Nephron progenitor cell (in vitro differentiated cells): ENCODE measurements at regions not wholly inside any gene's neighbourhood (a gene's known extent, or its start where the extent isn't known, plus 50 kb on each side); places are given as distances from the start of the nearest gene placed in this dataset.

Experiments used
- DNase-seq: peaks from one replicate; pipeline ENCODE4 v3.0.0; 2021
- H3K27ac Mint-ChIP-seq: 2 replicates; pipeline ENCODE4 v1.8.0; 2021; ENCODE audit warnings: mild to moderate bottlenecking, moderate library complexity, mixed read lengths
- H3K27me3 Mint-ChIP-seq: 2 replicates; pipeline ENCODE4 v1.8.0; 2021; ENCODE audit warnings: mild to moderate bottlenecking, low read depth, mixed read lengths; ENCODE audit not compliant: poor library complexity
- H3K36me3 Mint-ChIP-seq: 2 replicates; pipeline ENCODE4 v1.8.0; 2021; ENCODE audit warnings: low read depth, mixed read lengths
- H3K4me1 Mint-ChIP-seq: 2 replicates; pipeline ENCODE4 v1.8.0; 2021; ENCODE audit warnings: mixed read lengths
- H3K4me3 Mint-ChIP-seq: 2 replicates; pipeline ENCODE4 v1.8.0; 2021; ENCODE audit warnings: mild to moderate bottlenecking, moderate library complexity, mixed read lengths
- H3K9me3 Mint-ChIP-seq: 2 replicates; pipeline ENCODE4 v1.8.0; 2021; ENCODE audit warnings: mild to moderate bottlenecking, moderate library complexity, mixed read lengths
- TF ChIP-seq, protein P1 (sequence below): fragments of 200-600 bp; sonication (generic); IDR thresholded peaks from 2 replicates; pipeline ENCODE4 v1.5.0; 2021; ENCODE audit warnings: antibody characterized with exemption

DNA sequence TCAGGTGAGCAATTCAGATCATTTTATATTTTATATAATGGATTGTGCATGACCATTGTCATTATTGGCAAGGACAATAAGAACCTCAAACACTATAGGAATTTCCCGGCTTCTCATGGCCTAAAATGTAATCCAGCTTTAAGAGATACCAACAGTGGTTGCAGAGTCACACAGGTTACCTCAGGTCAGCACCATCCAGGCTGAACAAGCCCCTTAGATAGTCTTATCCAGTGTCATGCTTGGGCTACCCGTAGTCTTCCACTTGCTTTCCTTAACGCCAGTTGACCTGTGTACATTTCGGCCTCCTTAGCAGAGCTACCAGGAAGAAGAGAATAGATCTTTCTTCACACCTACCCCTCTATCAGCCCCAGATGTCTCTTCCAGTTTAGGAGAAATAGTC is 293.3 kb upstream of the SYT4 start:
- Mint-ChIP-seq H3K36me3 (no peaks in the 10 kb centered on the region), H3K27ac (no peak overlapping the region), H3K4me3 (no peak overlapping the region), H3K4me1 (peaks cover 11% of the 10 kb centered on the region), H3K27me3 (no peaks in the 10 kb centered on the region), H3K9me3 (no peaks in the 10 kb centered on the region)
- DNase-seq: no peak
- TF ChIP-seq, protein P1, sequence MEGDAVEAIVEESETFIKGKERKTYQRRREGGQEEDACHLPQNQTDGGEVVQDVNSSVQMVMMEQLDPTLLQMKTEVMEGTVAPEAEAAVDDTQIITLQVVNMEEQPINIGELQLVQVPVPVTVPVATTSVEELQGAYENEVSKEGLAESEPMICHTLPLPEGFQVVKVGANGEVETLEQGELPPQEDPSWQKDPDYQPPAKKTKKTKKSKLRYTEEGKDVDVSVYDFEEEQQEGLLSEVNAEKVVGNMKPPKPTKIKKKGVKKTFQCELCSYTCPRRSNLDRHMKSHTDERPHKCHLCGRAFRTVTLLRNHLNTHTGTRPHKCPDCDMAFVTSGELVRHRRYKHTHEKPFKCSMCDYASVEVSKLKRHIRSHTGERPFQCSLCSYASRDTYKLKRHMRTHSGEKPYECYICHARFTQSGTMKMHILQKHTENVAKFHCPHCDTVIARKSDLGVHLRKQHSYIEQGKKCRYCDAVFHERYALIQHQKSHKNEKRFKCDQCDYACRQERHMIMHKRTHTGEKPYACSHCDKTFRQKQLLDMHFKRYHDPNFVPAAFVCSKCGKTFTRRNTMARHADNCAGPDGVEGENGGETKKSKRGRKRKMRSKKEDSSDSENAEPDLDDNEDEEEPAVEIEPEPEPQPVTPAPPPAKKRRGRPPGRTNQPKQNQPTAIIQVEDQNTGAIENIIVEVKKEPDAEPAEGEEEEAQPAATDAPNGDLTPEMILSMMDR: no peak

DNA sequence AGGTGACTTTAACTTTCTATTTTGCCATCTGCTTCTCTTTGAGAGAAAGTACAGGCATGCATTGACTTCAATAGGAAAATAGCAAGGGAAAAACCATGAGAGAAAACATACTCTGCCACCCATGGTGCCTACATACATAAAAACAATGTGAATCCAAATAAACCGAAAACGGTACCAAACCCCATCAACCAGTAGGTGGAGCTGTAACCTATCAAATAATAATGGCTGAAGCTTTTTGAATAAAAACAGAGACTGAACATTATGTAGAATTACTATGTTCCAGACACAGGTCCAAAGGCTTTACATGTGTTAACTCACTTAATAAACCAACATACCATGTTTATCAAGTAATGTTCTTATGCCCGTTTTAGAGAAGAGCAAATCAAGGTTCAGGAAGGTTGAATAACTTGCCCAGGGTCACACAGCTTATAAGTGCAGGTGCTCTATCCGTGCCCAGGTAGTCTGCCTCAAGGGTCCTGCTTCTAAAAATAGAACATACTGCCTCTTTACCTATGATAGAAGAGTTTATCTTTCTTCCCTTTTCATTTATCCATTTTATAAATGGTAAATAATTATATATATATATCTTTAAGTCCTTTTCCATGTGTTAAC is 293.9 kb upstream of the SYT4 start:
- H3K4me3 Mint-ChIP-seq: no peak overlapping the region
- H3K4me1 Mint-ChIP-seq: peaks cover 11% of the 10 kb centered on the region
- no peaks in the 10 kb centered on the region for H3K36me3 Mint-ChIP-seq
- H3K9me3 Mint-ChIP-seq: no peaks in the 10 kb centered on the region
- TF ChIP-seq, protein P1: peak; percentile 81
- H3K27me3 Mint-ChIP-seq: no peaks in the 10 kb centered on the region
- peak; percentile 41 for DNase-seq
- H3K27ac Mint-ChIP-seq: no peak overlapping the region

DNA sequence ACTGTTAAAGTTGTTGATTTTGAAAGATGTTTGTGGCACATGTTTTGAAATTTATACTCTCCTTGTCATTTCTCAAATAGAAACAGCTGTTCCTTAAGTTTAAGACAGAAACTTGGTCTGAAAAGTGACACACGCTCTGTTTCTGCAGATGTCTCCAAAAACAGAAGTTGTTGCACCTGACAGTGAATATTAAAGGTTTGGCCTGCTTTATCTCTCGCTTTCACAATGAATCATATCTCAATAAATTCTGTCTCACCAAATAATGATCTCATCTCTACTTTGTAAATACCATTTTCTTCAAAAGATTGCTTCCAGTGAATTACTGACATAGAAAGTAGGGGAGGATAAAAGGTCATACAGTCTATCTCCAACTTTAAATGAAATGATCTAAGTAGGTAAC is 294.9 kb upstream of the SYT4 start:
- H3K27ac Mint-ChIP-seq: no peak overlapping the region
- TF ChIP-seq, protein P1: no peak

DNA sequence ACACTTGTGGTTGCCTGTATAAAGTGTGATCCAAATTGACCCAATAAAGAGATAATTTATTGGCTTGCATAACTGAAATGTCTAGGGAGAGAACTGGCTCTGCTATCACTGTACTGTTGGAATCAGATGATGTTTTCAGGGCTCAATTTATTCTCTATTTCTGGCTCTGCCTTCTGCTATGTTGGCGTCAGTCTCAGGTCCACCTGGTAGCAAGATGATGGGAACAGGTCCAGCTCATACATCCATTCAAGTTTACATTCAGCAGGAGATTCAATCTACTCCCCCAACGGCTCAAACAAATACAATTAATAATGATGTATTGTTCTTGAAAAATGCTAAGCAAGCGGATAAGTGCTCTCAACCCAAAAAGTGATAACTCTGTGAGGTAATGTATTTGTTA is 297.7 kb upstream of the SYT4 start:
- no peak for DNase-seq
- H3K27ac Mint-ChIP-seq: no peak overlapping the region

More for the DNA sequence above, 294.9 kb upstream of the SYT4 start:
- no peaks in the 10 kb centered on the region for H3K9me3 Mint-ChIP-seq
- no peak overlapping the region for H3K4me3 Mint-ChIP-seq
- H3K36me3 Mint-ChIP-seq: no peaks in the 10 kb centered on the region
- DNase-seq: no peak
- peaks cover 11% of the 10 kb centered on the region for H3K4me1 Mint-ChIP-seq
- no peaks in the 10 kb centered on the region for H3K27me3 Mint-ChIP-seq

DNA sequence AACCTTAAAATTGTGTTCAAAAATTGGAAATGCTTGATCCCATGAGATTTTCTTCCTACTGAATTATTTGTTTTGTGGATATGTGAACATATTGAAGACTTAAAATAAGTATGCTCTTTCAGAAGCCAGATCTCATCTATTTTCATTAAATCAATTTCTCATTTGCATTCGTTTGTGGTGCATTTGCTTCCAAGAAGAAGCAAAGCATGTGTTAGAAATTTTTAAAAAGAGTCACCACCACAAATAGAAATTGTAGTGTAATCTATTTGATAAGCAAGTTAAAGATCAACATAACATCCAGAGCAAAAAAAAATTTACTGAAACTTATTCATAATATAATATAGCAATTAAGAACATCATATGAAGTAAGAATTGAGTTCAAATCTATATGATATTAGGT is 300.9 kb upstream of the SYT4 start:
- TF ChIP-seq, protein P1: no peak
- Mint-ChIP-seq H3K4me1 (peaks cover 19% of the 10 kb centered on the region), H3K36me3 (no peaks in the 10 kb centered on the region), H3K27me3 (no peaks in the 10 kb centered on the region), H3K27ac (no peak overlapping the region), H3K9me3 (no peaks in the 10 kb centered on the region), H3K4me3 (no peak overlapping the region)
- DNase-seq: no peak

More for the DNA sequence above, 297.7 kb upstream of the SYT4 start:
- no peak overlapping the region for H3K4me3 Mint-ChIP-seq
- H3K4me1 Mint-ChIP-seq: peaks cover 18% of the 10 kb centered on the region
- TF ChIP-seq, protein P1: no peak
- H3K36me3 Mint-ChIP-seq: no peaks in the 10 kb centered on the region
- no peaks in the 10 kb centered on the region for H3K9me3 Mint-ChIP-seq
- no peaks in the 10 kb centered on the region for H3K27me3 Mint-ChIP-seq

DNA sequence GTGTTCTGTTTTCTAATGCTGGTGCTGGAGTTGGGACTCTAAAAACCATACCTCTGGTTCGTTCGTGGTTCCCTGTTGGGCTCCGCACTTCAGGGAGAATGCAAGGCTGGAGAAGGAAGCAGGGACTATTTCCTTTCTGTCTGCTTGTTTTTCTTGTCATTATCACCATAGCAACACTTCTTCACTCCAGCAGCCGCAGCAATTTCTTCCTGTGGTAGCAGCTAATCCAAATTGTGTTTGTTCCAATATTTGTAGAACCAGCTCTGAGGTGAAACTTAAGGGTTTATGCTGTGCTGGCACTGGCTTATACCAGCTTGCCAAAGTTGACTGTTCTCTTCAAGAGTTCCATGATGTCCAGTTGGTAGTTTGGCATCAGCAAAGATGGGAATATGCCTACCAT is 301.4 kb upstream of the SYT4 start:
- no peaks in the 10 kb centered on the region for H3K27me3 Mint-ChIP-seq
- no peak overlapping the region for H3K4me3 Mint-ChIP-seq
- no peak overlapping the region for H3K27ac Mint-ChIP-seq
- no peaks in the 10 kb centered on the region for H3K36me3 Mint-ChIP-seq
- H3K9me3 Mint-ChIP-seq: no peaks in the 10 kb centered on the region
- DNase-seq: no peak
- TF ChIP-seq, protein P1: no peak
- H3K4me1 Mint-ChIP-seq: peaks cover 19% of the 10 kb centered on the region
